ENCODE measurements at regions not wholly inside any gene's neighbourhood (a gene's known extent, or its start where the extent isn't known, plus 50 kb on each side); places are given as distances from the start of the nearest gene placed in this dataset.

GRCh38 chr3:13174803-13175135 is 101.5 kb upstream of the IQSEC1 start:
- TF ChIP-seq EZH2 (IDR thresholded peaks at IDR 0.05; ENCODE audit: insufficient read depth, poor library complexity, severe bottlenecking) (no peak), EZH2phosphoT487 (IDR thresholded peaks at IDR 0.05; ENCODE audit: insufficient read depth, low read depth) (no peak)
